HG03439 (cell line): ENCODE measurements at regions not wholly inside any gene's neighbourhood (a gene's known extent, or its start where the extent isn't known, plus 50 kb on each side); places are given as distances from the start of the nearest gene placed in this dataset.

ENCODE experiments used
- ATAC-seq: cut with Tn5 transposase; IDR thresholded peaks from one replicate; pipeline ENCODE4 v1.9.1; 2021; ENCODE audit warnings: mild to moderate bottlenecking, moderate library complexity; ENCODE audit not compliant: unreplicated experiment

- no peak for ATAC-seq
Observed at GRCh38 chr5:89513299-89514044, 630.5 kb upstream of the MEF2C start.

- ATAC-seq, result no peak
Observed at GRCh38 chr5:89504051-89504450, 621.1 kb upstream of the MEF2C start.

- ATAC-seq, result no peak
Observed at GRCh38 chr5:89499787-89500186, 616.8 kb upstream of the MEF2C start.

- ATAC-seq, result no peak
Observed at GRCh38 chr5:89498699-89499098, 615.7 kb upstream of the MEF2C start.

- ATAC-seq, result no peak
Observed at GRCh38 chr5:89493414-89493813, 610.4 kb upstream of the MEF2C start.

GRCh38 chr5:89484962-89485361, 602.0 kb upstream of the MEF2C start:
- ATAC-seq, result no peak

- ATAC-seq, result no peak
Observed at GRCh38 chr5:89480406-89481007, 597.5 kb upstream of the MEF2C start.

GRCh38 chr5:89478851-89479250, 595.9 kb upstream of the MEF2C start:
- no peak for ATAC-seq

- no peak for ATAC-seq
Observed at GRCh38 chr5:89473196-89473595, 590.2 kb upstream of the MEF2C start.

GRCh38 chr5:89471541-89471940, 588.6 kb upstream of the MEF2C start:
- no peak for ATAC-seq

- ATAC-seq, result no peak
Observed at GRCh38 chr5:89471115-89471514, 588.1 kb upstream of the MEF2C start.

GRCh38 chr5:89470658-89471057, 587.7 kb upstream of the MEF2C start:
- ATAC-seq, result no peak

- ATAC-seq, result no peak
Observed at GRCh38 chr5:89458332-89458656, 575.3 kb upstream of the MEF2C start.

GRCh38 chr5:89457411-89458331, 574.7 kb upstream of the MEF2C start:
- no peak for ATAC-seq

GRCh38 chr5:89452081-89452480, 569.1 kb upstream of the MEF2C start:
- ATAC-seq, result no peak

GRCh38 chr5:89451263-89451662, 568.3 kb upstream of the MEF2C start:
- ATAC-seq, result no peak

- no peak for ATAC-seq
Observed at GRCh38 chr5:89450149-89450538, 567.2 kb upstream of the MEF2C start.

- no peak for ATAC-seq
Observed at GRCh38 chr5:89449392-89450148, 566.6 kb upstream of the MEF2C start.

GRCh38 chr5:89447027-89447426, 564.0 kb upstream of the MEF2C start:
- no peak for ATAC-seq

- no peak for ATAC-seq
Observed at GRCh38 chr5:89445106-89445745, 562.2 kb upstream of the MEF2C start.

- no peak for ATAC-seq
Observed at GRCh38 chr5:89444088-89444487, 561.1 kb upstream of the MEF2C start.
